IMR-90 (cell line): ENCODE measurements at regions not wholly inside any gene's neighbourhood (a gene's known extent, or its start where the extent isn't known, plus 50 kb on each side); places are given as distances from the start of the nearest gene placed in this dataset.

Source experiments
- ATAC-seq: fragments of 200-7000 bp; cut with Tn5 transposase; 2 replicates; pipeline ENCODE4 v1.9.1; 2020; ENCODE audit warnings: low read depth, mild to moderate bottlenecking, moderate library complexity
- BruUV-seq: library from RNA; stranded (reverse); fragments of 400-500 nt; replicated peaks from 2 replicates; lab custom pipeline; 2021; lab: Mats Ljungman, UMichigan
- CTCF ChIA-PET: fragments of 300-600 bp; formaldehyde crosslinking; extraction: SDS; loops from one replicate; lab custom pipeline; 2021; ENCODE audit warnings: antibody characterized with exemption; lab: Yijun Ruan, JAX
- POLR2A ChIA-PET: fragments of 300-600 bp; sonication (Branson Sonifier 250); formaldehyde crosslinking; loops from one replicate; lab custom pipeline; 2022; ENCODE audit warnings: antibody characterized with exemption; ENCODE audit not compliant: unreplicated experiment; lab: Charles Lee
- DNase-seq: peaks from one replicate; pipeline ENCODE4 v3.0.0; 2013
- H2AFZ ChIP-seq: replicated peaks from 2 replicates; pipeline ENCODE3; 2013; ENCODE audit warnings: low read length, mild to moderate bottlenecking; ENCODE audit not compliant: poor library complexity
- H2AK5ac ChIP-seq: 2 replicates; pipeline ENCODE4 v1.6.1; 2013; ENCODE audit warnings: low read depth, low read length, inconsistent platforms
- H2AK9ac ChIP-seq: replicated peaks from 2 replicates; pipeline ENCODE3; 2013; ENCODE audit warnings: mild to moderate bottlenecking, low read depth, low read length, moderate library complexity; ENCODE audit not compliant: poor library complexity
- H2BK120ac ChIP-seq: 2 replicates; pipeline ENCODE4 v1.6.1; 2013; ENCODE audit warnings: low read depth, low read length, inconsistent platforms
- H2BK15ac ChIP-seq: 3 replicates; pipeline ENCODE4 v1.6.1; 2013; ENCODE audit warnings: low read depth, low read length, inconsistent platforms
- H2BK20ac ChIP-seq: 2 replicates; pipeline ENCODE4 v1.6.1; 2013; ENCODE audit warnings: low read depth, mild to moderate bottlenecking, inconsistent platforms, low read length, moderate library complexity
- H2BK5ac ChIP-seq: 2 replicates; pipeline ENCODE4 v1.6.1; 2013; ENCODE audit warnings: mild to moderate bottlenecking, low read depth, low read length, inconsistent platforms; ENCODE audit not compliant: poor library complexity, severe bottlenecking
- H3K14ac ChIP-seq: replicated peaks from 2 replicates; pipeline ENCODE4 v1.6.1; 2013; ENCODE audit warnings: low read depth, low read length, inconsistent platforms
- H3K18ac ChIP-seq: 2 replicates; pipeline ENCODE4 v1.6.1; 2013; ENCODE audit warnings: low read depth, low read length, control low read depth
- H3K23ac ChIP-seq: 2 replicates; pipeline ENCODE4 v1.6.1; 2013; ENCODE audit warnings: low read depth, low read length, inconsistent platforms
- H3K27ac ChIP-seq: 2 replicates; pipeline ENCODE4 v1.5.1; 2013; ENCODE audit warnings: mild to moderate bottlenecking, control low read depth, low read length; ENCODE audit not compliant: insufficient read depth
- H3K27me3 ChIP-seq: 2 replicates; pipeline ENCODE4 v1.6.1; 2013; ENCODE audit warnings: low read length; ENCODE audit not compliant: control insufficient read depth, insufficient read depth
- H3K36me3 ChIP-seq: 2 replicates; pipeline ENCODE4 v1.6.1; 2013; ENCODE audit warnings: low read length, mixed read lengths; ENCODE audit not compliant: control insufficient read depth, insufficient read depth
- H3K4ac ChIP-seq: 2 replicates; pipeline ENCODE4 v1.6.1; 2013; ENCODE audit warnings: low read depth, low read length, inconsistent platforms
- H3K4me1 ChIP-seq: 2 replicates; pipeline ENCODE4 v1.6.1; 2013; ENCODE audit warnings: low read length, mixed read lengths; ENCODE audit not compliant: control insufficient read depth, insufficient read depth
- H3K4me2 ChIP-seq: 2 replicates; pipeline ENCODE4 v1.6.1; 2013; ENCODE audit warnings: low read depth, mild to moderate bottlenecking, control low read depth, low read length, moderate library complexity
- H3K4me3 ChIP-seq: 2 replicates; pipeline ENCODE4 v1.5.1; 2013; ENCODE audit warnings: low read depth, mild to moderate bottlenecking, control low read depth, low read length, moderate library complexity; ENCODE audit not compliant: insufficient read depth
- H3K56ac ChIP-seq: 2 replicates; pipeline ENCODE4 v1.6.1; 2013; ENCODE audit warnings: low read length, inconsistent platforms; ENCODE audit not compliant: insufficient read depth; ENCODE audit errors: extremely low read depth
- H3K79me1 ChIP-seq, 2 experiments: 2 replicates each; pipeline ENCODE4 v1.6.1; 2013; ENCODE audit warnings: low read length in 2 of 2, inconsistent platforms in 1 of 2, low read depth in 1 of 2
- H3K9ac ChIP-seq: 2 replicates; pipeline ENCODE4 v1.6.1; 2013; ENCODE audit warnings: low read depth, low read length, control low read depth
- H3K9me1 ChIP-seq: 2 replicates; pipeline ENCODE4 v1.6.1; 2013; ENCODE audit warnings: low read length, inconsistent platforms; ENCODE audit not compliant: insufficient read depth
- H3K9me3 ChIP-seq: 2 replicates; pipeline ENCODE4 v1.6.1; 2013; ENCODE audit warnings: low read length; ENCODE audit not compliant: control insufficient read depth, insufficient read depth
- H4K20me1 ChIP-seq: 2 replicates; pipeline ENCODE4 v1.6.1; 2013; ENCODE audit warnings: low read length, inconsistent platforms; ENCODE audit not compliant: insufficient read depth
- H4K5ac ChIP-seq: 2 replicates; pipeline ENCODE4 v1.6.1; 2013; ENCODE audit warnings: mild to moderate bottlenecking, low read depth, low read length, control low read depth
- H4K8ac ChIP-seq, 2 experiments: 2 replicates each; pipeline ENCODE4 v1.6.1; 2013; ENCODE audit warnings: low read depth in 2 of 2, low read length in 2 of 2, control low read depth in 1 of 2, inconsistent platforms in 1 of 2
- H4K91ac ChIP-seq: 2 replicates; pipeline ENCODE4 v1.6.1; 2013; ENCODE audit warnings: low read depth, low read length, inconsistent platforms; ENCODE audit not compliant: insufficient read depth
- BHLHE40 ChIP-seq: fragments of 150-350 bp; IDR thresholded peaks from 2 replicates; pipeline ENCODE4 v1.6.1; 2016; ENCODE audit warnings: mild to moderate bottlenecking, low read depth, low read length
- CEBPB ChIP-seq: IDR thresholded peaks from 2 replicates; pipeline ENCODE4 v1.6.1; 2012; ENCODE audit warnings: low read depth, low read length, improper control_type of control experiment
- FOS ChIP-seq: fragments of 150-350 bp; IDR thresholded peaks from 2 replicates; pipeline ENCODE4 v1.6.1; 2016; ENCODE audit warnings: low read depth, low read length
- NFE2L2 ChIP-seq: fragments of 150-350 bp; IDR thresholded peaks from 2 replicates; pipeline ENCODE4 v1.6.1; 2016; ENCODE audit warnings: low read depth, mild to moderate bottlenecking, low read length
- RAD21 ChIP-seq: IDR thresholded peaks from 2 replicates; pipeline ENCODE4 v1.6.1; 2012; ENCODE audit warnings: low read length, improper control_type of control experiment
- RCOR1 ChIP-seq: IDR thresholded peaks from 2 replicates; pipeline ENCODE4 v1.6.1; 2012; ENCODE audit warnings: mild to moderate bottlenecking, low read length, improper control_type of control experiment; ENCODE audit not compliant: insufficient replicate concordance
- RFX5 ChIP-seq: IDR thresholded peaks from 2 replicates; pipeline ENCODE4 v1.8.0; 2012; ENCODE audit warnings: low read depth, mild to moderate bottlenecking, low read length, moderate library complexity
- WGBS, 2 experiments: methylation state at CpG; one replicate each; pipeline versions ENCODE4 v1.1.5 to v1.1.7; 2013; ENCODE audit warnings: missing lambda C conversion rate in 2 of 2; ENCODE audit not compliant: insufficient read length in 1 of 2; ENCODE audit errors: extremely low coverage in 2 of 2; 5-methylcytosine and 5-hydroxymethylcytosine counted together
- dilution Hi-C: fragments of 300-500 bp; cut with HindIII; formaldehyde crosslinking; loops from one replicate; pipeline ENCODE4 v1.14.3; 2018; ENCODE audit warnings: low sequenced_read_pairs; ENCODE audit not compliant: unreplicated experiment
- in situ Hi-C: fragments of 300-500 bp; cut with MboI; formaldehyde crosslinking; loops from 3 replicates; pipeline ENCODE4 v1.14.3; 2019; ENCODE audit warnings: low sequenced_read_pairs, inconsistent platforms, mixed read lengths
- intact Hi-C: fragments of 100-400 bp; cut with micrococcal nuclease; formaldehyde crosslinking; loops from 2 replicates; pipeline ENCODE4 v1.10.0; 2022

DNA sequence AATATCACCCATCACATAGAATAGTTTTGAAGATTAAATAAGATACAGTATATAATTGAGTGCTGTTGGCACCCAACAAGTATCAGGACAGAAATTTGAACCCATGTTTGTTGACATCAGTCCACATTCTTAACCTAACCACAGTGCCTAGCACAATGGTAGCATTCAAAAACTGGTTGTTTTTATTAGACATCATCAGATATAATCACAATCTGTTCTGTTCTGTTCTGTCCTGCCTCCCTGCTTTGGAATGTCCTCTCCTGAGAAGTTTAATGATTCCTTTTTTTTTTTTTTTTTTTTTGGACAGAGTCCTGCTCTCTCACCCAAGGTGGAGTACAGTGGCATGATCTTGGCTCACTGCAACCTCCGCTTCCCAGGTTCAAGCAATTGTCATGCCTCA, 476.6 kb downstream of the RMST start:
- H3K18ac ChIP-seq: no peak overlapping the region
- peaks cover 4% of the 10 kb centered on the region for H3K9me3 ChIP-seq
- no peak overlapping the region for H3K9ac ChIP-seq
- TF ChIP-seq RAD21 (no peak), RCOR1 (no peak), NFE2L2 (no peak), FOS (no peak), RFX5 (no peak), BHLHE40 (no peak), CEBPB (no peak)
- in situ Hi-C loops: no loop called here
- no peaks in the 10 kb centered on the region for H4K20me1 ChIP-seq
- H2AFZ ChIP-seq: no peak overlapping the region
- H4K5ac ChIP-seq: no peak overlapping the region
- no peak overlapping the region for H4K91ac ChIP-seq
- intact Hi-C loops: no loop called here
- H3K27ac ChIP-seq: no peak overlapping the region
- no peaks in the 10 kb centered on the region for H3K9me1 ChIP-seq
- H3K27me3 ChIP-seq: no peaks in the 10 kb centered on the region
- H3K4me3 ChIP-seq: no peak overlapping the region
- dilution Hi-C loops: no loop called here
- H4K8ac ChIP-seq: no peak overlapping the region
- ChIA-PET POLR2A (no interaction called here), CTCF (no interaction called here)
- no peak overlapping the region for H2AK9ac ChIP-seq
- no peaks in the 10 kb centered on the region for H3K79me1 ChIP-seq
- no peak overlapping the region for H2BK5ac ChIP-seq
- H3K14ac ChIP-seq: no peak overlapping the region
- BruUV-seq: no TSS peak
- no peaks in the 10 kb centered on the region for H3K36me3 ChIP-seq
- DNase-seq (no peak), ATAC-seq (no peak)
- no peak overlapping the region for H3K23ac ChIP-seq
- no peak overlapping the region for H2AK5ac ChIP-seq
- no peak overlapping the region for H2BK15ac ChIP-seq
- H2BK20ac ChIP-seq: no peak overlapping the region
- H3K4me1 ChIP-seq: no peaks in the 10 kb centered on the region
- H3K4ac ChIP-seq: no peak overlapping the region
- H2BK120ac ChIP-seq: no peak overlapping the region
- H3K4me2 ChIP-seq: no peak overlapping the region
- no peak overlapping the region for H3K56ac ChIP-seq
- WGBS, 2 experiments: no CpG with 5 or more reads among the region's 1 CpG
